Caki2 (cell line): ENCODE measurements at regions not wholly inside any gene's neighbourhood (a gene's known extent, or its start where the extent isn't known, plus 50 kb on each side); places are given as distances from the start of the nearest gene placed in this dataset.

ENCODE experiments used
- DNase-seq: peaks from one replicate; pipeline ENCODE4 v3.0.0-alpha.2; 2015; ENCODE audit warnings: low read depth
- in situ Hi-C: cut with HindIII; loops from 2 replicates; pipeline ENCODE4 v1.10.0; 2016; ENCODE audit warnings: low sequenced_read_pairs, low pct_unique_long_range_greater_than_20kb, mixed read lengths

- in situ Hi-C loops = no loop called here
- DNase-seq = no peak
These were observed 136.9 kb upstream of the SGK1 start for GRCh38 chr6:134454794-134455193.

GRCh38 chr6:134453792-134454510, 136.0 kb upstream of the SGK1 start:
- DNase-seq = no peak
- in situ Hi-C loops = no loop called here

GRCh38 chr6:134452906-134453305, 135.0 kb upstream of the SGK1 start:
- in situ Hi-C loops = no loop called here

GRCh38 chr6:134451529-134451928, 133.6 kb upstream of the SGK1 start:
- in situ Hi-C loops = no loop called here

More at GRCh38 chr6:134452906-134453305, 135.0 kb upstream of the SGK1 start:
- no peak for DNase-seq

GRCh38 chr6:134449781-134450180, 131.9 kb upstream of the SGK1 start:
- in situ Hi-C loops = no loop called here
- no peak for DNase-seq

More at GRCh38 chr6:134451529-134451928, 133.6 kb upstream of the SGK1 start:
- DNase-seq = no peak

GRCh38 chr6:134449004-134449403, 131.1 kb upstream of the SGK1 start:
- in situ Hi-C loops = no loop called here
- no peak for DNase-seq

- no peak for DNase-seq
- in situ Hi-C loops = no loop called here
These were observed 130.0 kb upstream of the SGK1 start for GRCh38 chr6:134447883-134448387.

- in situ Hi-C loops = no loop called here
- DNase-seq = no peak
These were observed 129.5 kb upstream of the SGK1 start for GRCh38 chr6:134447423-134447822.

GRCh38 chr6:134446896-134447295, 129.0 kb upstream of the SGK1 start:
- in situ Hi-C loops = no loop called here
- no peak for DNase-seq

GRCh38 chr6:134446218-134446848, 128.4 kb upstream of the SGK1 start:
- in situ Hi-C loops = no loop called here
- no peak for DNase-seq

GRCh38 chr6:134443009-134443408, 125.1 kb upstream of the SGK1 start:
- in situ Hi-C loops = no loop called here
- DNase-seq = no peak

- DNase-seq = no peak
- in situ Hi-C loops = no loop called here
These were observed 124.2 kb upstream of the SGK1 start for GRCh38 chr6:134442073-134442472.

- DNase-seq = no peak
- in situ Hi-C loops = no loop called here
These were observed 120.9 kb upstream of the SGK1 start for GRCh38 chr6:134438837-134439236.

- peak; percentile 7 for DNase-seq
- in situ Hi-C loops = no loop called here
These were observed 119.5 kb upstream of the SGK1 start for GRCh38 chr6:134437376-134437775.

GRCh38 chr6:134436950-134437349, 119.0 kb upstream of the SGK1 start:
- no peak for DNase-seq
- in situ Hi-C loops = no loop called here

GRCh38 chr6:134436281-134436815, 118.4 kb upstream of the SGK1 start:
- in situ Hi-C loops = no loop called here

GRCh38 chr6:134435814-134436280, 117.9 kb upstream of the SGK1 start:
- in situ Hi-C loops = no loop called here
- no peak for DNase-seq

More at GRCh38 chr6:134436281-134436815, 118.4 kb upstream of the SGK1 start:
- peak; percentile 95 for DNase-seq

- DNase-seq = no peak
- in situ Hi-C loops = no loop called here
These were observed 116.4 kb upstream of the SGK1 start for GRCh38 chr6:134434019-134434942.
